ENCODE measurements at regions not wholly inside any gene's neighbourhood (a gene's known extent, or its start where the extent isn't known, plus 50 kb on each side); places are given as distances from the start of the nearest gene placed in this dataset.

DNA sequence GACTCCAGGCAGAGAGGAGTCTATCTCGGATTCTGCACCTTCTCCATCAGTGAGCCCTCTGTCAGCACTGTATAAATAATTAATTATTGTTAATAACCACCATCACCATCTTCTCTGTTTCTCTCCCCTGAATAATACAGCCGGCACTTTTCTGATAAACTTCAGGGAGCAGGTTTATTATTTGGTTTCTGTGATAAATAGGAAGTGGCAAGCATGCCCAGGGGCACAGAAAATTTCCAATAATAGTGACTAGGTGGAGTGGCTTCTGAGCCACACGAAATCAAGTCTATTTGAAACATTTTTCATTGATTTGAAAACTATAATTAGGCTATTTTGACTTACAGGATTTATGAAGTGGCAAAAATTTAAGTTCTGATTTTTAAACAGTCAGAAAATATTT is 186.8 kb upstream of the TMEM229A start:
- ATAC-seq (no peak), FAIRE-seq (no peak), DNase-seq (no peak)
- TF ChIP-seq, protein P1, sequence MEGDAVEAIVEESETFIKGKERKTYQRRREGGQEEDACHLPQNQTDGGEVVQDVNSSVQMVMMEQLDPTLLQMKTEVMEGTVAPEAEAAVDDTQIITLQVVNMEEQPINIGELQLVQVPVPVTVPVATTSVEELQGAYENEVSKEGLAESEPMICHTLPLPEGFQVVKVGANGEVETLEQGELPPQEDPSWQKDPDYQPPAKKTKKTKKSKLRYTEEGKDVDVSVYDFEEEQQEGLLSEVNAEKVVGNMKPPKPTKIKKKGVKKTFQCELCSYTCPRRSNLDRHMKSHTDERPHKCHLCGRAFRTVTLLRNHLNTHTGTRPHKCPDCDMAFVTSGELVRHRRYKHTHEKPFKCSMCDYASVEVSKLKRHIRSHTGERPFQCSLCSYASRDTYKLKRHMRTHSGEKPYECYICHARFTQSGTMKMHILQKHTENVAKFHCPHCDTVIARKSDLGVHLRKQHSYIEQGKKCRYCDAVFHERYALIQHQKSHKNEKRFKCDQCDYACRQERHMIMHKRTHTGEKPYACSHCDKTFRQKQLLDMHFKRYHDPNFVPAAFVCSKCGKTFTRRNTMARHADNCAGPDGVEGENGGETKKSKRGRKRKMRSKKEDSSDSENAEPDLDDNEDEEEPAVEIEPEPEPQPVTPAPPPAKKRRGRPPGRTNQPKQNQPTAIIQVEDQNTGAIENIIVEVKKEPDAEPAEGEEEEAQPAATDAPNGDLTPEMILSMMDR (IDR thresholded peaks at IDR 0.05): no peak
- H3K4me3 ChIP-seq: no peak overlapping the region
- WGBS, 2 donors: 33 to 44% methylated on average over 3 of the region's 3 CpGs
- no peaks in the 10 kb centered on the region for H3K27me3 ChIP-seq
- no peaks in the 10 kb centered on the region for H3K4me1 ChIP-seq
- intact Hi-C loops (cut with DNase I): no loop called here
- no peaks in the 10 kb centered on the region for H3K9me3 ChIP-seq
- no peak overlapping the region for H3K27ac ChIP-seq
- no peaks in the 10 kb centered on the region for H3K36me3 ChIP-seq

DNA sequence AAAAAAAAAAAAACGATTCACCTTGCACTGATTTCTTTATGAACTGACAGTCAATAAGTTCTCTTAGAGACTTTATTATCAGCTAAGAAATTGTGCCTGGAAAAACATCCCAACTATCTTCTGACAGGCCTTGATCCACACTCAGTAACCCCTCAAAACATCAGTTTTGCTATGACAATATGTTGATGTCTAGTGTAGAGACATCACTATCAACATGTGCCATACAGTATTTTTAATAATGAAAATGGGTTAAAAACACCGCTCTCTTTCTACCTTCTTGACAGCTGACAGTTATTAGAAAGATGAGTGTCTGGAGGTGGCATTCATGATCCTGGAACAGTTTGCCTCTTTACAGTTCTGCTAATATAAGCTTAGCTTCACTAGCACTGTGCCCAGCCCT is 175.8 kb upstream of the TMEM229A start:
- no peak overlapping the region for H3K27ac ChIP-seq
- H3K36me3 ChIP-seq: no peaks in the 10 kb centered on the region
- 51 to 56% methylated on average over 2 of the region's 2 CpGs for WGBS, 2 donors
- no peak for ATAC-seq
- H3K27me3 ChIP-seq: no peaks in the 10 kb centered on the region
- FAIRE-seq: no peak
- TF ChIP-seq, protein P1 (IDR thresholded peaks at IDR 0.05): no peak
- no peak overlapping the region for H3K4me3 ChIP-seq
- H3K9me3 ChIP-seq: no peaks in the 10 kb centered on the region
- intact Hi-C loops (cut with DNase I): no loop called here
- H3K4me1 ChIP-seq: no peaks in the 10 kb centered on the region
- DNase-seq: no peak

DNA sequence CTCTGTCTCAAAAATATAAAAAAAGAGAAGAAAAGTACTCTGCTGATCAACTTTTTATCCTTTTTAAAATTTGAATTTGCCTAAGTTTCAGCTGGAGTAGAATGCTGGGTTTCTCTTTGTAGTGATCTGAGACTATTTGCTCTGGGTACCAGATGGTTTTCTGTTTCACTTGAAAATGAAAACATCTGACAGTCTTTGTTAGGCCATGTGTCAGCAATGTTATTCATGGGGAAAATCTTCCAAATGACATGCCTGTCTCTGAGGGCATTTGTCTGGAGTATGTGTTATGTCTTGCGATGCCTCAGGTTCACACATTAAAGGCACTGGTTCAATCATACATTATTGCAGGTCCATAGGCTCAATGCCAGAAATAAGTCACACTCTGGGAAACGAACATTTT is 175.3 kb upstream of the TMEM229A start:
- WGBS, 2 donors: 60 to 62% methylated on average over 2 of the region's 2 CpGs
- Histone ChIP-seq H3K36me3 (no peaks in the 10 kb centered on the region), H3K27me3 (no peaks in the 10 kb centered on the region), H3K4me1 (no peaks in the 10 kb centered on the region), H3K27ac (no peak overlapping the region), H3K4me3 (no peak overlapping the region), H3K9me3 (no peaks in the 10 kb centered on the region)
- FAIRE-seq: no peak
- TF ChIP-seq, protein P1 (IDR thresholded peaks at IDR 0.05): no peak
- no peak for DNase-seq
- no peak for ATAC-seq
- intact Hi-C loops (cut with DNase I): no loop called here

- ATAC-seq: no peak
- TF ChIP-seq, protein P1 (IDR thresholded peaks at IDR 0.05): no peak
- H3K9me3 ChIP-seq: no peaks in the 10 kb centered on the region
- FAIRE-seq: no peak
- H3K4me3 ChIP-seq: no peak overlapping the region
- WGBS, 2 donors: 51 to 61% methylated on average over 1 of the region's 1 CpG
- H3K36me3 ChIP-seq: no peaks in the 10 kb centered on the region
- intact Hi-C loops (cut with DNase I): no loop called here
- no peak for DNase-seq
- H3K27me3 ChIP-seq: no peaks in the 10 kb centered on the region
- no peak overlapping the region for H3K27ac ChIP-seq
- no peaks in the 10 kb centered on the region for H3K4me1 ChIP-seq
Measured at GRCh38 chr7:124205526-124205925, 172.7 kb upstream of the TMEM229A start.

- no peak overlapping the region for H3K27ac ChIP-seq
- TF ChIP-seq, protein P1 (IDR thresholded peaks at IDR 0.05): no peak
- DNase-seq (no peak), FAIRE-seq (no peak), ATAC-seq (no peak)
- no peaks in the 10 kb centered on the region for H3K27me3 ChIP-seq
- 87 to 100% methylated on average over 1 of the region's 1 CpG for WGBS, 2 donors
- intact Hi-C loops (cut with DNase I): no loop called here
- H3K4me3 ChIP-seq: no peak overlapping the region
- no peaks in the 10 kb centered on the region for H3K9me3 ChIP-seq
- H3K4me1 ChIP-seq: no peaks in the 10 kb centered on the region
- no peaks in the 10 kb centered on the region for H3K36me3 ChIP-seq
Measured at GRCh38 chr7:124202546-124202945, 169.7 kb upstream of the TMEM229A start.

Data from pancreas (tissue), 10 donors.